ENCODE measurements at regions not wholly inside any gene's neighbourhood (a gene's known extent, or its start where the extent isn't known, plus 50 kb on each side); places are given as distances from the start of the nearest gene placed in this dataset.

DNA sequence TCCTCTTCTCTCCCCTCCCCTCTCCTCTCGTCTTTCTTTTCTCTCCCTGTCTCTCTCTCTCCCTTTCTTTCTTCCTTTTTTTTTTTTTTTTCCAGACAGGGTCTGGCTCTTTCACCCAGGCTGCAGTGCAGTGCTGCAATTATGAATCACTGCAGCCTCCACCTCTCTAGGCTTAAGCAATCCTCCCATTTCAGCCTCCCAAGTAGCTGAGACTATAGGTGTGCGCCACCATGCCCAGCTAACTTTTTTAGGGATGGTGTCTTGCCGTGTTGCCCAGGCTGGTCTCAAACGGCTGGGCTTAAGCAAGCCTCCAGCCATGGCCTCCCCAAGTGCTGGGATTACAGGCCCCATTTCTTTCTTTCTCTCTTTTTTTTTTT is 59.9 kb upstream of the NCOA3 start:
- TF ChIP-seq, protein P1, sequence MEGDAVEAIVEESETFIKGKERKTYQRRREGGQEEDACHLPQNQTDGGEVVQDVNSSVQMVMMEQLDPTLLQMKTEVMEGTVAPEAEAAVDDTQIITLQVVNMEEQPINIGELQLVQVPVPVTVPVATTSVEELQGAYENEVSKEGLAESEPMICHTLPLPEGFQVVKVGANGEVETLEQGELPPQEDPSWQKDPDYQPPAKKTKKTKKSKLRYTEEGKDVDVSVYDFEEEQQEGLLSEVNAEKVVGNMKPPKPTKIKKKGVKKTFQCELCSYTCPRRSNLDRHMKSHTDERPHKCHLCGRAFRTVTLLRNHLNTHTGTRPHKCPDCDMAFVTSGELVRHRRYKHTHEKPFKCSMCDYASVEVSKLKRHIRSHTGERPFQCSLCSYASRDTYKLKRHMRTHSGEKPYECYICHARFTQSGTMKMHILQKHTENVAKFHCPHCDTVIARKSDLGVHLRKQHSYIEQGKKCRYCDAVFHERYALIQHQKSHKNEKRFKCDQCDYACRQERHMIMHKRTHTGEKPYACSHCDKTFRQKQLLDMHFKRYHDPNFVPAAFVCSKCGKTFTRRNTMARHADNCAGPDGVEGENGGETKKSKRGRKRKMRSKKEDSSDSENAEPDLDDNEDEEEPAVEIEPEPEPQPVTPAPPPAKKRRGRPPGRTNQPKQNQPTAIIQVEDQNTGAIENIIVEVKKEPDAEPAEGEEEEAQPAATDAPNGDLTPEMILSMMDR (conservative IDR thresholded peaks at IDR 0.05; ENCODE audit: low read depth in 2 of 2), result no peak
- no peak for TF ChIP-seq POLR2AphosphoS5 (IDR thresholded peaks at IDR 0.05; ENCODE audit: low read depth)
- no peak for TF ChIP-seq EZH2 (IDR thresholded peaks at IDR 0.05; ENCODE audit: low read depth, unreplicated experiment)
- TF ChIP-seq JUNB (IDR thresholded peaks at IDR 0.05; ENCODE audit: unreplicated experiment), result no peak
- no peak for TF ChIP-seq CREB1 (CRISPR knock-in tag; IDR thresholded peaks at IDR 0.05; ENCODE audit: low read depth)
- TF ChIP-seq, protein P2, sequence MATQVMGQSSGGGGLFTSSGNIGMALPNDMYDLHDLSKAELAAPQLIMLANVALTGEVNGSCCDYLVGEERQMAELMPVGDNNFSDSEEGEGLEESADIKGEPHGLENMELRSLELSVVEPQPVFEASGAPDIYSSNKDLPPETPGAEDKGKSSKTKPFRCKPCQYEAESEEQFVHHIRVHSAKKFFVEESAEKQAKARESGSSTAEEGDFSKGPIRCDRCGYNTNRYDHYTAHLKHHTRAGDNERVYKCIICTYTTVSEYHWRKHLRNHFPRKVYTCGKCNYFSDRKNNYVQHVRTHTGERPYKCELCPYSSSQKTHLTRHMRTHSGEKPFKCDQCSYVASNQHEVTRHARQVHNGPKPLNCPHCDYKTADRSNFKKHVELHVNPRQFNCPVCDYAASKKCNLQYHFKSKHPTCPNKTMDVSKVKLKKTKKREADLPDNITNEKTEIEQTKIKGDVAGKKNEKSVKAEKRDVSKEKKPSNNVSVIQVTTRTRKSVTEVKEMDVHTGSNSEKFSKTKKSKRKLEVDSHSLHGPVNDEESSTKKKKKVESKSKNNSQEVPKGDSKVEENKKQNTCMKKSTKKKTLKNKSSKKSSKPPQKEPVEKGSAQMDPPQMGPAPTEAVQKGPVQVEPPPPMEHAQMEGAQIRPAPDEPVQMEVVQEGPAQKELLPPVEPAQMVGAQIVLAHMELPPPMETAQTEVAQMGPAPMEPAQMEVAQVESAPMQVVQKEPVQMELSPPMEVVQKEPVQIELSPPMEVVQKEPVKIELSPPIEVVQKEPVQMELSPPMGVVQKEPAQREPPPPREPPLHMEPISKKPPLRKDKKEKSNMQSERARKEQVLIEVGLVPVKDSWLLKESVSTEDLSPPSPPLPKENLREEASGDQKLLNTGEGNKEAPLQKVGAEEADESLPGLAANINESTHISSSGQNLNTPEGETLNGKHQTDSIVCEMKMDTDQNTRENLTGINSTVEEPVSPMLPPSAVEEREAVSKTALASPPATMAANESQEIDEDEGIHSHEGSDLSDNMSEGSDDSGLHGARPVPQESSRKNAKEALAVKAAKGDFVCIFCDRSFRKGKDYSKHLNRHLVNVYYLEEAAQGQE (IDR thresholded peaks at IDR 0.05; ENCODE audit: unreplicated experiment), result no peak
- no peak for TF ChIP-seq ZNF114 (CRISPR knock-in tag; IDR thresholded peaks at IDR 0.05)
- no peak for TF ChIP-seq STAT1 (IDR thresholded peaks at IDR 0.05; ENCODE audit: unreplicated experiment)
- TF ChIP-seq EZH2phosphoT487 (IDR thresholded peaks at IDR 0.05; ENCODE audit: unreplicated experiment), result no peak
- no peak for TF ChIP-seq NANOG (IDR thresholded peaks at IDR 0.05; ENCODE audit: borderline replicate concordance)
- TF ChIP-seq, protein P3, sequence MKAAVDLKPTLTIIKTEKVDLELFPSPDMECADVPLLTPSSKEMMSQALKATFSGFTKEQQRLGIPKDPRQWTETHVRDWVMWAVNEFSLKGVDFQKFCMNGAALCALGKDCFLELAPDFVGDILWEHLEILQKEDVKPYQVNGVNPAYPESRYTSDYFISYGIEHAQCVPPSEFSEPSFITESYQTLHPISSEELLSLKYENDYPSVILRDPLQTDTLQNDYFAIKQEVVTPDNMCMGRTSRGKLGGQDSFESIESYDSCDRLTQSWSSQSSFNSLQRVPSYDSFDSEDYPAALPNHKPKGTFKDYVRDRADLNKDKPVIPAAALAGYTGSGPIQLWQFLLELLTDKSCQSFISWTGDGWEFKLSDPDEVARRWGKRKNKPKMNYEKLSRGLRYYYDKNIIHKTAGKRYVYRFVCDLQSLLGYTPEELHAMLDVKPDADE (IDR thresholded peaks at IDR 0.05), result no peak
- TF ChIP-seq, protein P4, sequence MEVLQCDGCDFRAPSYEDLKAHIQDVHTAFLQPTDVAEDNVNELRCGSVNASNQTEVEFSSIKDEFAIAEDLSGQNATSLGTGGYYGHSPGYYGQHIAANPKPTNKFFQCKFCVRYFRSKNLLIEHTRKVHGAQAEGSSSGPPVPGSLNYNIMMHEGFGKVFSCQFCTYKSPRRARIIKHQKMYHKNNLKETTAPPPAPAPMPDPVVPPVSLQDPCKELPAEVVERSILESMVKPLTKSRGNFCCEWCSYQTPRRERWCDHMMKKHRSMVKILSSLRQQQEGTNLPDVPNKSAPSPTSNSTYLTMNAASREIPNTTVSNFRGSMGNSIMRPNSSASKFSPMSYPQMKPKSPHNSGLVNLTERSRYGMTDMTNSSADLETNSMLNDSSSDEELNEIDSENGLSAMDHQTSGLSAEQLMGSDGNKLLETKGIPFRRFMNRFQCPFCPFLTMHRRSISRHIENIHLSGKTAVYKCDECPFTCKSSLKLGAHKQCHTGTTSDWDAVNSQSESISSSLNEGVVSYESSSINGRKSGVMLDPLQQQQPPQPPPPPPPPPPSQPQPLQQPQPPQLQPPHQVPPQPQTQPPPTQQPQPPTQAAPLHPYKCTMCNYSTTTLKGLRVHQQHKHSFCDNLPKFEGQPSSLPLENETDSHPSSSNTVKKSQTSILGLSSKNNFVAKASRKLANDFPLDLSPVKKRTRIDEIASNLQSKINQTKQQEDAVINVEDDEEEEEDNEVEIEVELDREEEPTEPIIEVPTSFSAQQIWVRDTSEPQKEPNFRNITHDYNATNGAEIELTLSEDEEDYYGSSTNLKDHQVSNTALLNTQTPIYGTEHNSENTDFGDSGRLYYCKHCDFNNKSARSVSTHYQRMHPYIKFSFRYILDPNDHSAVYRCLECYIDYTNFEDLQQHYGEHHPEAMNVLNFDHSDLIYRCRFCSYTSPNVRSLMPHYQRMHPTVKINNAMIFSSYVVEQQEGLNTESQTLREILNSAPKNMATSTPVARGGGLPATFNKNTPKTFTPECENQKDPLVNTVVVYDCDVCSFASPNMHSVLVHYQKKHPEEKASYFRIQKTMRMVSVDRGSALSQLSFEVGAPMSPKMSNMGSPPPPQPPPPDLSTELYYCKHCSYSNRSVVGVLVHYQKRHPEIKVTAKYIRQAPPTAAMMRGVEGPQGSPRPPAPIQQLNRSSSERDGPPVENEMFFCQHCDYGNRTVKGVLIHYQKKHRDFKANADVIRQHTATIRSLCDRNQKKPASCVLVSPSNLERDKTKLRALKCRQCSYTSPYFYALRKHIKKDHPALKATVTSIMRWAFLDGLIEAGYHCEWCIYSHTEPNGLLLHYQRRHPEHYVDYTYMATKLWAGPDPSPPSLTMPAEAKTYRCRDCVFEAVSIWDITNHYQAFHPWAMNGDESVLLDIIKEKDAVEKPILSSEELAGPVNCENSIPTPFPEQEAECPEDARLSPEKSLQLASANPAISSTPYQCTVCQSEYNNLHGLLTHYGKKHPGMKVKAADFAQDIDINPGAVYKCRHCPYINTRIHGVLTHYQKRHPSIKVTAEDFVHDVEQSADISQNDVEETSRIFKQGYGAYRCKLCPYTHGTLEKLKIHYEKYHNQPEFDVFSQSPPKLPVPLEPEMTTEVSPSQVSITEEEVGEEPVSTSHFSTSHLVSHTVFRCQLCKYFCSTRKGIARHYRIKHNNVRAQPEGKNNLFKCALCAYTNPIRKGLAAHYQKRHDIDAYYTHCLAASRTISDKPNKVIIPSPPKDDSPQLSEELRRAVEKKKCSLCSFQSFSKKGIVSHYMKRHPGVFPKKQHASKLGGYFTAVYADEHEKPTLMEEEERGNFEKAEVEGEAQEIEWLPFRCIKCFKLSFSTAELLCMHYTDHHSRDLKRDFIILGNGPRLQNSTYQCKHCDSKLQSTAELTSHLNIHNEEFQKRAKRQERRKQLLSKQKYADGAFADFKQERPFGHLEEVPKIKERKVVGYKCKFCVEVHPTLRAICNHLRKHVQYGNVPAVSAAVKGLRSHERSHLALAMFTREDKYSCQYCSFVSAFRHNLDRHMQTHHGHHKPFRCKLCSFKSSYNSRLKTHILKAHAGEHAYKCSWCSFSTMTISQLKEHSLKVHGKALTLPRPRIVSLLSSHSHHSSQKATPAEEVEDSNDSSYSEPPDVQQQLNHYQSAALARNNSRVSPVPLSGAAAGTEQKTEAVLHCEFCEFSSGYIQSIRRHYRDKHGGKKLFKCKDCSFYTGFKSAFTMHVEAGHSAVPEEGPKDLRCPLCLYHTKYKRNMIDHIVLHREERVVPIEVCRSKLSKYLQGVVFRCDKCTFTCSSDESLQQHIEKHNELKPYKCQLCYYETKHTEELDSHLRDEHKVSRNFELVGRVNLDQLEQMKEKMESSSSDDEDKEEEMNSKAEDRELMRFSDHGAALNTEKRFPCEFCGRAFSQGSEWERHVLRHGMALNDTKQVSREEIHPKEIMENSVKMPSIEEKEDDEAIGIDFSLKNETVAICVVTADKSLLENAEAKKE (CRISPR knock-in tag; IDR thresholded peaks at IDR 0.05), result no peak
- no peak for TF ChIP-seq ZNF331 (CRISPR knock-in tag; IDR thresholded peaks at IDR 0.05; ENCODE audit: low read depth)
